CD14-positive monocyte (primary cell): ENCODE measurements at regions not wholly inside any gene's neighbourhood (a gene's known extent, or its start where the extent isn't known, plus 50 kb on each side); places are given as distances from the start of the nearest gene placed in this dataset.

Experiments
- DNase-seq, 3 donors: peaks; one replicate each; pipeline ENCODE4 v3.0.0-alpha.2; 2011 to 2022
- H2AFZ ChIP-seq: 2 replicates; pipeline ENCODE4 v1.6.0; 2012; ENCODE audit warnings: mild to moderate bottlenecking, low read depth, low read length, inconsistent platforms; ENCODE audit not compliant: insufficient read depth, poor library complexity, severe bottlenecking
- H3K27ac ChIP-seq, 2 donors: 1 replicate in 1 of 2; 2 replicates in 1 of 2; pipeline ENCODE4 v1.5.1; 2012 to 2013; ENCODE audit warnings: low read length in 2 of 2, control low read depth in 1 of 2, inconsistent platforms in 1 of 2, low read depth in 1 of 2, mild to moderate bottlenecking in 1 of 2
- H3K27me3 ChIP-seq, 2 donors: one replicate each; pipeline versions ENCODE4 v1.6.0 to v1.6.1; 2011 to 2013; ENCODE audit warnings: low read length in 2 of 2; ENCODE audit not compliant: control insufficient read depth in 2 of 2, insufficient read depth in 2 of 2
- H3K36me3 ChIP-seq, 2 donors: replicated peaks in 1 of 2; 1 replicate in 1 of 2; 2 replicates in 1 of 2; pipeline versions ENCODE4 v1.5.1 to v1.6.1; 2012 to 2013; ENCODE audit warnings: low read length in 2 of 2, control low read depth in 1 of 2, inconsistent platforms in 1 of 2, mild to moderate bottlenecking in 1 of 2; ENCODE audit not compliant: insufficient read depth in 2 of 2, control insufficient read depth in 1 of 2
- H3K4me1 ChIP-seq, 2 donors: 1 replicate in 1 of 2; 2 replicates in 1 of 2; pipeline versions ENCODE4 v1.5.1 to v1.6.1; 2012 to 2013; ENCODE audit warnings: low read length in 2 of 2, control low read depth in 1 of 2, inconsistent platforms in 1 of 2, mild to moderate bottlenecking in 1 of 2, moderate library complexity in 1 of 2; ENCODE audit not compliant: insufficient read depth in 2 of 2, control insufficient read depth in 1 of 2
- H3K4me2 ChIP-seq: replicated peaks from 2 replicates; pipeline ENCODE3; 2012; ENCODE audit warnings: low read length, moderate library complexity, mild to moderate bottlenecking; ENCODE audit not compliant: poor library complexity, severe bottlenecking; ENCODE audit errors: extremely low read depth
- H3K4me3 ChIP-seq, 3 experiments: fragments of 200-600 bp in 1 of 3; sonication (generic) in 1 of 3; replicated peaks in 1 of 3; 1 replicate in 2 of 3; 2 replicates in 1 of 3; pipeline ENCODE4 v1.5.1; 2011 to 2013; ENCODE audit warnings: low read length in 3 of 3, mild to moderate bottlenecking in 3 of 3, control low read depth in 2 of 3, low read depth in 2 of 3, inconsistent platforms in 1 of 3, moderate library complexity in 1 of 3
- H3K79me2 ChIP-seq: 2 replicates; pipeline ENCODE4 v1.6.0; 2012; ENCODE audit warnings: mild to moderate bottlenecking, control low read depth, inconsistent platforms, low read length, moderate library complexity; ENCODE audit not compliant: insufficient read depth
- H3K9ac ChIP-seq: 2 replicates; pipeline ENCODE4 v1.6.0; 2017; ENCODE audit warnings: low read length, mild to moderate bottlenecking; ENCODE audit not compliant: insufficient read depth, poor library complexity, severe bottlenecking
- H3K9me3 ChIP-seq, 2 donors: replicated peaks in 1 of 2; 1 replicate in 1 of 2; 2 replicates in 1 of 2; pipeline versions ENCODE4 v1.5.1 to v1.6.1; 2012 to 2013; ENCODE audit warnings: low read length in 2 of 2, control low read depth in 1 of 2; ENCODE audit not compliant: control insufficient read depth in 1 of 2, insufficient read depth in 1 of 2
- H4K20me1 ChIP-seq: 2 replicates; pipeline ENCODE4 v1.6.0; 2012; ENCODE audit warnings: mild to moderate bottlenecking, low read length, control low read depth, moderate library complexity; ENCODE audit not compliant: insufficient read depth
- H3K27ac Mint-ChIP-seq, 7 donors: one replicate each; pipeline ENCODE4 v1.8.0; 2020; ENCODE audit warnings: mild to moderate bottlenecking in 7 of 7, mixed read lengths in 7 of 7, moderate library complexity in 6 of 7, inconsistent platforms in 2 of 7
- H3K27me3 Mint-ChIP-seq, 3 donors: one replicate each; pipeline ENCODE4 v1.8.0; 2021 to 2022; ENCODE audit warnings: low read depth in 3 of 3, mild to moderate bottlenecking in 3 of 3, mixed read lengths in 3 of 3, moderate library complexity in 3 of 3, inconsistent platforms in 1 of 3
- H3K36me3 Mint-ChIP-seq, 2 donors: one replicate each; pipeline ENCODE4 v1.8.0; 2020; ENCODE audit warnings: mixed read lengths in 2 of 2, inconsistent platforms in 1 of 2, mild to moderate bottlenecking in 1 of 2
- H3K4me1 Mint-ChIP-seq: one replicate; pipeline ENCODE4 v1.8.0; 2020; ENCODE audit warnings: mild to moderate bottlenecking, mixed read lengths
- H3K4me3 Mint-ChIP-seq, 2 donors: one replicate each; pipeline ENCODE4 v1.8.0; 2020; ENCODE audit warnings: mild to moderate bottlenecking in 2 of 2, mixed read lengths in 2 of 2, moderate library complexity in 1 of 2
- H3K9me3 Mint-ChIP-seq, 7 donors: one replicate each; pipeline ENCODE4 v1.8.0; 2020 to 2022; ENCODE audit warnings: mixed read lengths in 7 of 7, mild to moderate bottlenecking in 6 of 7, moderate library complexity in 6 of 7, inconsistent platforms in 2 of 7
- WGBS: methylation state at CpG from one replicate; pipeline ENCODE4 v1.1.5; 2013; ENCODE audit warnings: missing lambda C conversion rate; ENCODE audit not compliant: insufficient coverage; 5-methylcytosine and 5-hydroxymethylcytosine counted together
- intact Hi-C, 2 donors: fragments of 100-400 bp; cut with micrococcal nuclease; formaldehyde crosslinking; loops; one replicate each; pipeline versions ENCODE4 v1.15.0 to v1.15.1; 2023
- TF ChIP-seq, protein P1 (sequence below): fragments of 200-600 bp; IDR thresholded peaks from one replicate; pipeline ENCODE4 v1.8.0; 2022; ENCODE audit warnings: antibody characterized with exemption, mild to moderate bottlenecking

- Histone ChIP-seq H4K20me1 (no peaks in the 10 kb centered on the region), H3K4me3 (no peak overlapping the region), H3K79me2 (no peaks in the 10 kb centered on the region), H3K27ac (no peak overlapping the region), H3K4me1 (no peaks in the 10 kb centered on the region), H3K4me2 (no peak overlapping the region), H3K36me3 (no peaks in the 10 kb centered on the region), H3K9me3 (peaks cover 0 to 10% of the 10 kb centered on the region in 2 donors), H3K9ac (no peak overlapping the region), H3K27me3 (no peaks in the 10 kb centered on the region), H2AFZ (no peak overlapping the region)
- H3K9me3 Mint-ChIP-seq = peaks cover 3 to 16% (median 8%) of the 10 kb centered on the region in 7 donors
- peaks cover 3 to 6% (median 3%) of the 10 kb centered on the region in 3 donors for H3K27me3 Mint-ChIP-seq
- no peak overlapping the region for H3K27ac Mint-ChIP-seq
- H3K4me3 Mint-ChIP-seq = no peak overlapping the region
- no peaks in the 10 kb centered on the region for H3K36me3 Mint-ChIP-seq
- WGBS = no CpG with 5 or more reads among the region's 1 CpG
- peak in 1 of 3 donors; percentile 10 for DNase-seq
- peaks cover 7% of the 10 kb centered on the region for H3K4me1 Mint-ChIP-seq
- TF ChIP-seq, protein P1, sequence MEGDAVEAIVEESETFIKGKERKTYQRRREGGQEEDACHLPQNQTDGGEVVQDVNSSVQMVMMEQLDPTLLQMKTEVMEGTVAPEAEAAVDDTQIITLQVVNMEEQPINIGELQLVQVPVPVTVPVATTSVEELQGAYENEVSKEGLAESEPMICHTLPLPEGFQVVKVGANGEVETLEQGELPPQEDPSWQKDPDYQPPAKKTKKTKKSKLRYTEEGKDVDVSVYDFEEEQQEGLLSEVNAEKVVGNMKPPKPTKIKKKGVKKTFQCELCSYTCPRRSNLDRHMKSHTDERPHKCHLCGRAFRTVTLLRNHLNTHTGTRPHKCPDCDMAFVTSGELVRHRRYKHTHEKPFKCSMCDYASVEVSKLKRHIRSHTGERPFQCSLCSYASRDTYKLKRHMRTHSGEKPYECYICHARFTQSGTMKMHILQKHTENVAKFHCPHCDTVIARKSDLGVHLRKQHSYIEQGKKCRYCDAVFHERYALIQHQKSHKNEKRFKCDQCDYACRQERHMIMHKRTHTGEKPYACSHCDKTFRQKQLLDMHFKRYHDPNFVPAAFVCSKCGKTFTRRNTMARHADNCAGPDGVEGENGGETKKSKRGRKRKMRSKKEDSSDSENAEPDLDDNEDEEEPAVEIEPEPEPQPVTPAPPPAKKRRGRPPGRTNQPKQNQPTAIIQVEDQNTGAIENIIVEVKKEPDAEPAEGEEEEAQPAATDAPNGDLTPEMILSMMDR = no peak
- intact Hi-C loops = no loop called here
These were observed 270.9 kb upstream of the IL12B start for GRCh38 chr5:159601216-159601615.

DNA sequence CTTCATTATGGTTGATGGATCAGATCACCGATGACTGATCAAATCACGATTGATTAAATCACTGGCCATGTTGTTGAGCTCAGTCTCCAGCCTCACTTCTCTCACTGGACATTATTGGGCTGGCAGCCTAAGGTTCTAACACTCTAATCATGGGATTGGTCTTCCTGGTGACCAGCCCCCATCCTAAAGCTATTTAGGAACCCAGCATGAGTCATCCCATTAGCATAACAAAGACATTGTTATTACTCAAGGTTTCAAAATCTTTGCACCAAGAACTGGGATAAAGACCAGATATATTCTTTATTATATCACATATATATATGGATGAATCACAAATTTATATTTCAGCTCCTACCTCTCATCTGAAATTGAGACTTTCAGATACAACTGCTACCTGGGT is 272.1 kb upstream of the IL12B start:
- TF ChIP-seq, protein P1 = no peak
- WGBS = 100% methylated on average over 1 of the region's 2 CpGs

More for the DNA sequence above, 272.1 kb upstream of the IL12B start:
- H3K36me3 Mint-ChIP-seq = no peaks in the 10 kb centered on the region
- Histone ChIP-seq H3K9me3 (peaks cover 0 to 10% of the 10 kb centered on the region in 2 donors), H3K4me1 (no peaks in the 10 kb centered on the region), H3K9ac (no peak overlapping the region), H3K79me2 (no peaks in the 10 kb centered on the region), H3K27me3 (no peaks in the 10 kb centered on the region), H3K27ac (no peak overlapping the region), H2AFZ (no peak overlapping the region), H3K4me3 (no peak overlapping the region), H4K20me1 (no peaks in the 10 kb centered on the region), H3K36me3 (no peaks in the 10 kb centered on the region), H3K4me2 (no peak overlapping the region)
- peaks cover 0 to 11% (median 7%) of the 10 kb centered on the region in 7 donors for H3K9me3 Mint-ChIP-seq
- no peak for DNase-seq
- H3K27ac Mint-ChIP-seq = no peak overlapping the region
- H3K4me1 Mint-ChIP-seq = peaks cover 7% of the 10 kb centered on the region
- peaks cover 0 to 4% (median 3%) of the 10 kb centered on the region in 3 donors for H3K27me3 Mint-ChIP-seq
- intact Hi-C loops = no loop called here
- H3K4me3 Mint-ChIP-seq = no peak overlapping the region
